GM19372 (cell line): ENCODE measurements at regions not wholly inside any gene's neighbourhood (a gene's known extent, or its start where the extent isn't known, plus 50 kb on each side); places are given as distances from the start of the nearest gene placed in this dataset.
"Not testable (repeated sequence)": the region's sequence is repeated elsewhere in the genome, so short reads cannot be mapped to it uniquely, and the experiment has no call there.

Source experiments
- ATAC-seq: cut with Tn5 transposase; IDR thresholded peaks from one replicate; pipeline ENCODE4 v1.9.1; 2021; ENCODE audit warnings: mild to moderate bottlenecking, low read depth, moderate library complexity; ENCODE audit not compliant: unreplicated experiment

- no peak for ATAC-seq
Measured at GRCh38 chr10:44564361-44564760, 179.5 kb upstream of the CXCL12 start.

- no peak for ATAC-seq
Measured at GRCh38 chr10:44564790-44565189, 179.9 kb upstream of the CXCL12 start.

GRCh38 chr10:44566786-44567185, 181.9 kb upstream of the CXCL12 start:
- ATAC-seq, result no peak

- ATAC-seq, result no peak
Measured at GRCh38 chr10:44567471-44567870, 182.6 kb upstream of the CXCL12 start.

- ATAC-seq, result no peak
Measured at GRCh38 chr10:44569193-44570091, 184.5 kb upstream of the CXCL12 start.

- no peak for ATAC-seq
Measured at GRCh38 chr10:44571701-44572100, 186.8 kb upstream of the CXCL12 start.

- ATAC-seq, result no peak
Measured at GRCh38 chr10:44572146-44572545, 187.2 kb upstream of the CXCL12 start.

- ATAC-seq, result no peak
Measured at GRCh38 chr10:44573821-44574220, 188.9 kb upstream of the CXCL12 start.

GRCh38 chr10:44574596-44575480, 189.9 kb upstream of the CXCL12 start:
- no peak for ATAC-seq

- no peak for ATAC-seq
Measured at GRCh38 chr10:44575601-44576380, 190.9 kb upstream of the CXCL12 start.

- ATAC-seq, result no peak
Measured at GRCh38 chr10:44576702-44577191, 191.8 kb upstream of the CXCL12 start.

- no peak for ATAC-seq
Measured at GRCh38 chr10:44577533-44577932, 192.6 kb upstream of the CXCL12 start.

GRCh38 chr10:44578271-44578670, 193.4 kb upstream of the CXCL12 start:
- no peak for ATAC-seq

- not testable (repeated sequence) for ATAC-seq
Measured at GRCh38 chr10:44578963-44579362, 194.1 kb upstream of the CXCL12 start.

GRCh38 chr10:44581996-44582395, 197.1 kb upstream of the CXCL12 start:
- ATAC-seq, result no peak

GRCh38 chr10:44587488-44588318, 202.8 kb upstream of the CXCL12 start:
- ATAC-seq, result no peak

- ATAC-seq, result no peak
Measured at GRCh38 chr10:44589181-44589943, 204.5 kb upstream of the CXCL12 start.

GRCh38 chr10:44589944-44590449, 205.1 kb upstream of the CXCL12 start:
- ATAC-seq, result no peak

GRCh38 chr10:44591911-44592310, 207.0 kb upstream of the CXCL12 start:
- no peak for ATAC-seq
